ENCODE measurements at regions not wholly inside any gene's neighbourhood (a gene's known extent, or its start where the extent isn't known, plus 50 kb on each side); places are given as distances from the start of the nearest gene placed in this dataset.
"Not testable (repeated sequence)": the region's sequence is repeated elsewhere in the genome, so short reads cannot be mapped to it uniquely, and the experiment has no call there.

DNA sequence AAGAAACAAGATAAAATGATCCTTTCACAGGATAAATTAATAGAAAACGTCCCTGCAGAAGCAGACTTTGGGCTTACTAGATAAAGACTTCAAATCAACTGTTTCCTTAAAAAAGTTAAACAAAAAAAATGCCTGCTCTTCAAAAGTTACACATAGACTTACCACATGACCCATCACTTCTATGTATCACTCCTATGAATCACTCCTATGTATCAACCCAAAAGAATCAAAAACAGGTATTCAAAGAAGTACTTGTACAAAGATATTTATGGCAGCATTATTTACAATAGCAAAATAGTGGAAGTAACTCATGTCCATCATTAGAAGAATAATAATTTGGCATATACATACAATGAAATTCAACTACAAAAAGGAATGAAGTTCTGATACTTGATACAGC lies 56.3 kb upstream of the PRDM9 start:
- DNase-seq, result no peak

GRCh38 chr5:23450187-23450586 lies 57.2 kb upstream of the PRDM9 start:
- no peak for DNase-seq

GRCh38 chr5:23448627-23449026 lies 58.8 kb upstream of the PRDM9 start:
- no peak for DNase-seq

- DNase-seq, result no peak
These were observed 61.0 kb upstream of the PRDM9 start for GRCh38 chr5:23446424-23446823.

DNA sequence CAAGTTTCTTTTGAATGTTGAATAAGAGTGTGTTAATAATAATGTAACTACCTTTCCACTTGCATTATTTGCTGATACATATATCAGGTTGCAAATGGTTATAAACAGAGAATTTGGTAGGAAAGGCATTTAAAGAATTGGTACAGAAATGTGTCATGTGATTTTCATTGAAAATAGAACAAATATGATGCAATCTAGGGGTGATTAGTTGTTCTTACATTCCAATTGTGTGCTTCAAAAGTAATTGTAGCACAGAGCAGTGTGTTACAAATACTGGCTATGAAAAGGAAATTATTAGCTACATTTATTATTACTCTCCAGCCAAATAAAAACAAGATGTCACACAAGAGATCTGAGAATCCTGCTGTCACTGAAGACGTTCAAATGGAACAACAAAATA lies 61.8 kb upstream of the PRDM9 start:
- DNase-seq, result no peak

DNA sequence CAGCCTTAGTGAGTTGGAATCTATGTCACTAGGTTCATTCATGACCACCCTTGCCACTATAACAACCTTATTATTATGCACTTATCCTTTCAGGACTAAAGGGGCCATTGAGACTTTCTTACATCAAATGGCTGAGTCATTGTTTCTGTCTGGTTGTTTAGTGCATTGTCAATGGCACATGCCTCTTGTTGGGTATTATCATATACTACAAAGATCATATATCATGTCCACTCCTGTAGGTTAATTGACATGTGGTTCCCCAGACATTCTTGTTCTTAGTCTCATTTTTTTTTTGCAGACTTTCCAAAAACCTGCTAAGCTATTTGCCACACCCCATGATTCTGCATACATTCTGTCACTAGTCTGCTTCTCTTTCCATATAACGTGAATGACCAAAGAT lies 66.7 kb upstream of the PRDM9 start:
- DNase-seq, result no peak

- DNase-seq, result no peak
These were observed 70.4 kb upstream of the PRDM9 start for GRCh38 chr5:23437011-23437410.

GRCh38 chr5:23433534-23434315 lies 73.7 kb upstream of the PRDM9 start:
- DNase-seq, result no peak

GRCh38 chr5:23428705-23429104 lies 78.7 kb upstream of the PRDM9 start:
- no peak for DNase-seq

DNA sequence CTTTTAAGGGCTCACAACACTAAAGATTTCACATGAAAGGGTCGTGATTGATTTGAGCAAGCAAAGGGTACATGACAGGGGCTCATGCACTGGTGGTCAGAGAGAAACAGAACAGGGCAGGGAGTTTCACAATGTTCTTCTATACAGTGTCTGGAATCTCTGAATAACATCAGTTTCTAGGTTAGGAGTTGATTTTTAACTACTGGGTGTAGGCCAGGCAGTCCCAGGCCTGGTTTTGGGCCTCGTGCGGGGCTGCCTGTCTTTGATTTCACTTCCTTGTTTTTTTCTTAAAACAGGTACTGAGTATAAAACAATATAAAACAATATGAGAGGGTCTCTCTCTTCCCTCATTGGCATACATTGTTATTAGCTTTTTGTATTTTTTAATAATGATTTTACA lies 87.2 kb upstream of the PRDM9 start:
- DNase-seq, result not testable (repeated sequence)

- DNase-seq, result no peak
These were observed 88.3 kb upstream of the PRDM9 start for GRCh38 chr5:23419115-23419514.

GRCh38 chr5:23412515-23412914 lies 94.9 kb upstream of the PRDM9 start:
- no peak for DNase-seq

DNA sequence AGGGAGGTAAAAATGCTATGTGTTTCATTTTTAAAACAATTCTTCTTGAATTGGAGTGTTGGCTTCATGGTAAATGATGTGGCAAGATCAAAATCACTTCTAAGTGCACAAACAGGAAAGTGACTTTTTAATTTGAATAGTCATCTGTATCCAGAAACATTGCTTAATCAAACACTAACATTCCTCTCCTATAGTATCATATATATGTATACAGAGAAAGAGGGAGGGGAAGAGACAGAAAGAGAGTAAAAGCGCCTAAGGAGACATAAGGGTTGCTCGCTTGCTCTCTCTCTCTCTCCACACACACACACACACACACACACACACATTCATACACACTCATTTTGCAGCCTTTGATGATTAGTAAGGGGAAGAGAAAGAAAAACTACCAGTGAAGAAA lies 95.4 kb upstream of the PRDM9 start:
- DNase-seq, result no peak

DNA sequence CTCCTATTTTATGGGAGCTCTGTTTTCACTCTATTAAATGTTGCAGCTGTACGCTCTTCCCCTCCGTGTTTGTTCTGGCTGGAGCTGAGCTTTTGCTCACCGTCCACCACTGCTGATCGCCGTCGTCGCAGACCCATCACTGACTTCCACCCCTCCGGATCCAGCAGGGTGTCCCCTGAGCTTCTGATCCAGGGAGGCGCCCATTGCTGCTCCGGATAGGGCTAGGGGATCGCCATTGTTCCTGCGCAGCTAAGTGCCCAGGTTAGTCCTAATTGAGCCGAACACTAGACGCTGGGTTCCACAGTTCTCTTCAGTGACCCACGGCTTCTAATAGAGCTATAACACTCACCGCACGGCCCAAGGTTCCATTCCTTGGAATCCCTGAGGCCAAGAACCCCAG lies 96.2 kb upstream of the PRDM9 start:
- DNase-seq, result no peak

DNA sequence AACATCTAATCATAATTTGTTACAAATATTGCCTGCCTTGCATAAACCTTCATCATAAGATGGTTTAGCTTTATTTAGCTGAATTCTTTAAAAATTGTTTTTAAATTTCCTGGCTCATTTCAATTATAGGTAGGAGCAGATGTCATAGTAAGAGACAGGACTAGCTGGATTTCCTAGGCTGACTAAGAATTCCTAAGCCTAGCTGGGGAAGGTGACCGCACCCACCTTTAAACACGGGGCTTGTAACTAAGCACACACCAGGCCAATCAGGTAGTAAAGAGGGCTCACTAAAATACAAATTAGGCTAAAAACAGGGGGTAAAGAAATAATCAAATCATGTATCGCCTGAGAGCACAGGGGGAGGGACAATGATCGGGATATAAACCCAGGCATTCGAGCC lies 96.6 kb upstream of the PRDM9 start:
- DNase-seq, result not testable (repeated sequence)

DNA sequence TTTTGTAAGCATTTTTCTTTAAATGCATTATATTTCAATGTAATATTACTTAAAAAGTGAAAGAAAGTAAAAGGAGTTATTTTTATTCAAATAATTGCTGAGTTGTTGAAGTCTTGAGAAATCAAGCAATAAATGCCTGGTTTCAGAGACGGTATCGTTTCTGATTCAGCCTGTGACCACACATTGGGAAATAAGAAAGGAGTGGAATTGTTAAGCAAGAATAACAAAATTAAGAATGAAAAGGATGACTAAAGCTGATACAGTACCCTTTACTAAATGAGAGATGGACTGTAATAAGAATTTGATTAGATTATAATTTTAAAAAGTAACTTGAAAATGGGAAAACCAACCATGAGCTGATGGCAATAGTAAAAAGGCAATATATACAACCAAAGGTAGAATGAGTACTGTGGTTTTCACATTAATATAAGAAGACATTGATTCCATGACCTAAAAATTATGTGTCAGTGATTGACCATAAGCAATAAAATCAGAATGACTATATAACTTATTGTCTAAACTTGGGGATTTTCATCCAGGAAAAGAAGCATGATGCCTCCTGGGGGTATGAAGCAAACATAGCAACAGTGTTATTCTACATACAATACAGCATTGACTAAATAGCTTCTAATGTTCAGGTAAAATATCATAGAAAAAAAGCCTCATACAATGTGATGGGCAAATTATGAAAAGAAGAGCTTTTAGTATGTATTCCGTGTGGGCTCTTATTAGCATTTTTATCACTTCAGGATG lies 101.9 kb upstream of the PRDM9 start:
- peak in 1 of 2 experiments; percentile 13 for DNase-seq

- DNase-seq, result no peak
These were observed 104.8 kb upstream of the PRDM9 start for GRCh38 chr5:23402585-23402984.

GRCh38 chr5:23400951-23401350 lies 106.5 kb upstream of the PRDM9 start:
- no peak for DNase-seq

GRCh38 chr5:23396346-23396745 lies 111.1 kb upstream of the PRDM9 start:
- no peak for DNase-seq

GRCh38 chr5:23389291-23390101 lies 117.9 kb upstream of the PRDM9 start:
- DNase-seq, result no peak

DNA sequence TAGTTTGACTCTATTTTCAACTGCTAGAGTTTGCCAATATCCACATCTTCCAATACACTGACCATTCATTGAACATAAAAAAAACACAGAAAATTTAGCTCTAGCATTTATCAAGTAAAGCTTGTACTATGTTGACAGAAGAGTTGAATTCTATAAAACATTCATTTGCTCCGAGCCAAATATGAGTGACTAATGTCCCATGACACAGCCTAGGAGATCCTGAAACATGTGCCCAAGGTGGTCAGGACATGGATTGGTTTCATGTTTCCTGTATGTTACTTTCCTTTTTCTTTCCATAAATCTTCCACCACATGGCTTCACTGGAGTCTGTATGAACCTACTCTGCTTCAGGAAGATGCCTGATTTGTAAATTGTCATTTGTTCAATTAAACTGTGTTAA lies 122.4 kb upstream of the PRDM9 start:
- no peak for DNase-seq

DNA sequence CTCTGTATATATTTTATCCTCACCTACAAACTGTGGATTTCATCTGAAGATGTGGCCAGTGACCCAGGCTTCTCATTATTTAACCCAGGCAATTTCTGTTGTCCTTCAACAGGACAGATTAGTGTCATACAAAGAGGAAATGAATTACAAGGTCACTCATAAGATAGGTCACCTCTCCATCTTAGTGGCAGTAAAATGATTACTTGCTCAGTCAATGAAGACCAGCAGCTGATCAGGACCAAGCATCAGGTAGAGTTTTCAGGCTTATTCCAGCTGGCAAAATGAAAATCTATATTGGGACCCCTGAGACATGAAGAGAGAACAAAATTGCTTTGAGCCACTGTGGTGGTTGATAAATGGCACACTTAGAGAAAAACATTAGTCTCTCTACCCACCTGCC lies 135.2 kb upstream of the PRDM9 start:
- no peak for DNase-seq

- DNase-seq, result no peak
These were observed 139.0 kb upstream of the PRDM9 start for GRCh38 chr5:23368393-23368792.

- no peak for DNase-seq
These were observed 139.5 kb upstream of the PRDM9 start for GRCh38 chr5:23367874-23368273.

Measured in SW 1271 (cell line).